Trophoblast cell (in vitro differentiated cells and primary cell): ENCODE measurements at regions not wholly inside any gene's neighbourhood (a gene's known extent, or its start where the extent isn't known, plus 50 kb on each side); places are given as distances from the start of the nearest gene placed in this dataset.

Experiments
- DNase-seq, 2 donors: peaks; one replicate each; pipeline ENCODE4 v3.0.0-alpha.2; 2016
- H2AFZ ChIP-seq: 2 replicates; pipeline ENCODE4 v1.6.1; 2013; ENCODE audit warnings: low read length, moderate library complexity, mild to moderate bottlenecking; ENCODE audit not compliant: insufficient read depth, poor library complexity
- H2AK5ac ChIP-seq: 2 replicates; pipeline ENCODE4 v1.6.1; 2013; ENCODE audit warnings: mild to moderate bottlenecking, low read length
- H2BK120ac ChIP-seq: 2 replicates; pipeline ENCODE4 v1.6.1; 2013; ENCODE audit warnings: low read length, mild to moderate bottlenecking, moderate library complexity; ENCODE audit not compliant: insufficient read depth, poor library complexity
- H2BK12ac ChIP-seq: 2 replicates; pipeline ENCODE4 v1.6.1; 2013; ENCODE audit warnings: mild to moderate bottlenecking, low read length, moderate library complexity
- H2BK5ac ChIP-seq: 2 replicates; pipeline ENCODE4 v1.6.1; 2013; ENCODE audit warnings: low read length, low read depth, moderate library complexity, mild to moderate bottlenecking; ENCODE audit not compliant: poor library complexity
- H3K14ac ChIP-seq: 2 replicates; pipeline ENCODE4 v1.6.1; 2013; ENCODE audit warnings: mild to moderate bottlenecking, low read length
- H3K18ac ChIP-seq: 2 replicates; pipeline ENCODE4 v1.6.1; 2013; ENCODE audit warnings: mild to moderate bottlenecking, low read length
- H3K23ac ChIP-seq: 2 replicates; pipeline ENCODE4 v1.6.1; 2013; ENCODE audit warnings: low read length
- H3K27ac ChIP-seq: 2 replicates; pipeline ENCODE4 v1.5.1; 2013; ENCODE audit warnings: low read depth, mild to moderate bottlenecking, inconsistent platforms, low read length, moderate library complexity
- H3K27me3 ChIP-seq: 2 replicates; pipeline ENCODE4 v1.6.1; 2013; ENCODE audit warnings: inconsistent platforms, mild to moderate bottlenecking, low read length, moderate library complexity; ENCODE audit not compliant: insufficient read depth
- H3K36me3 ChIP-seq, 2 experiments: 1 replicate in 1 of 2; 2 replicates in 1 of 2; pipeline ENCODE4 v1.6.1; 2013; ENCODE audit warnings: low read length in 2 of 2, mild to moderate bottlenecking in 2 of 2, moderate library complexity in 1 of 2; ENCODE audit not compliant: insufficient read depth in 2 of 2, control insufficient read depth in 1 of 2
- H3K4ac ChIP-seq: 2 replicates; pipeline ENCODE4 v1.6.1; 2013; ENCODE audit warnings: low read depth, mild to moderate bottlenecking, low read length, moderate library complexity
- H3K4me1 ChIP-seq, 2 experiments: 1 replicate in 1 of 2; 2 replicates in 1 of 2; pipeline ENCODE4 v1.6.1; 2013; ENCODE audit warnings: low read length in 2 of 2, mild to moderate bottlenecking in 2 of 2, moderate library complexity in 1 of 2; ENCODE audit not compliant: insufficient read depth in 2 of 2, control insufficient read depth in 1 of 2
- H3K4me2 ChIP-seq: 2 replicates; pipeline ENCODE4 v1.6.1; 2013; ENCODE audit warnings: inconsistent platforms, mild to moderate bottlenecking, low read length, moderate library complexity
- H3K4me3 ChIP-seq: 2 replicates; pipeline ENCODE4 v1.5.1; 2013; ENCODE audit warnings: mild to moderate bottlenecking, low read depth, low read length, inconsistent platforms
- H3K79me1 ChIP-seq: one replicate; pipeline ENCODE4 v1.6.1; 2013; ENCODE audit warnings: low read length
- H3K79me2 ChIP-seq: 2 replicates; pipeline ENCODE4 v1.6.1; 2013; ENCODE audit warnings: low read length, mild to moderate bottlenecking; ENCODE audit not compliant: control insufficient read depth, insufficient read depth, poor library complexity
- H3K9ac ChIP-seq: 2 replicates; pipeline ENCODE4 v1.6.1; 2013; ENCODE audit warnings: mild to moderate bottlenecking, low read length
- H3K9me3 ChIP-seq: 2 replicates; pipeline ENCODE4 v1.6.1; 2013; ENCODE audit warnings: low read depth, mild to moderate bottlenecking, control low read depth, inconsistent platforms, low read length; ENCODE audit not compliant: insufficient read depth
- H4K12ac ChIP-seq: 2 replicates; pipeline ENCODE4 v1.6.1; 2013; ENCODE audit warnings: low read depth, mild to moderate bottlenecking, low read length, moderate library complexity
- H4K8ac ChIP-seq: 2 replicates; pipeline ENCODE4 v1.6.1; 2013; ENCODE audit warnings: low read depth, mild to moderate bottlenecking, low read length, moderate library complexity
- H4K91ac ChIP-seq: one replicate; pipeline ENCODE4 v1.6.1; 2013; ENCODE audit warnings: low read depth, mild to moderate bottlenecking, low read length, moderate library complexity
- WGBS: extraction: QIAGEN DNeasy Blood & Tissue Kit; methylation state at CpG from one replicate; pipeline ENCODE4 v1.1.7; 2013; ENCODE audit warnings: missing lambda C conversion rate; ENCODE audit not compliant: insufficient read length, insufficient coverage; ENCODE audit errors: extremely low coverage; 5-methylcytosine and 5-hydroxymethylcytosine counted together

- WGBS: no CpG with 5 or more reads among the region's 2 CpGs
- H3K36me3 ChIP-seq: no peaks in the 10 kb centered on the region
These were observed 50.1 kb upstream of the IFRD1 start for GRCh38 chr7:112400141-112400540.

More at GRCh38 chr7:112400141-112400540, 50.1 kb upstream of the IFRD1 start:
- Histone ChIP-seq H3K27me3 (no peaks in the 10 kb centered on the region), H3K4me3 (no peak overlapping the region), H3K9me3 (no peaks in the 10 kb centered on the region), H3K18ac (no peak overlapping the region), H2AK5ac (no peak overlapping the region), H2AFZ (no peak overlapping the region), H3K23ac (no peak overlapping the region), H2BK120ac (no peak overlapping the region), H3K4ac (no peak overlapping the region), H3K4me2 (no peak overlapping the region), H2BK5ac (no peak overlapping the region), H3K9ac (no peak overlapping the region), H4K12ac (no peak overlapping the region), H4K8ac (no peak overlapping the region), H3K27ac (no peak overlapping the region), H3K14ac (no peak overlapping the region), H3K4me1 (no peaks in the 10 kb centered on the region), H2BK12ac (no peak overlapping the region), H3K79me2 (no peaks in the 10 kb centered on the region), H3K79me1 (peaks cover 2% of the 10 kb centered on the region), H4K91ac (no peak overlapping the region)
- DNase-seq: no peak
